ENCODE measurements at regions not wholly inside any gene's neighbourhood (a gene's known extent, or its start where the extent isn't known, plus 50 kb on each side); places are given as distances from the start of the nearest gene placed in this dataset.

- H3K9me3 ChIP-seq (ENCODE audit: control insufficient read depth in 2 of 2, low read length in 2 of 2), result no peaks in the 10 kb centered on the region
- H3K27me3 ChIP-seq (ENCODE audit: control insufficient read depth in 2 of 2, insufficient read depth in 2 of 2, low read length in 2 of 2), result no peaks in the 10 kb centered on the region
- no peak overlapping the region for H3K27ac ChIP-seq (ENCODE audit: low read depth in 2 of 2, low read length in 2 of 2)
- no peaks in the 10 kb centered on the region for H3K36me3 ChIP-seq (ENCODE audit: control insufficient read depth in 2 of 2, insufficient read depth in 2 of 2, low read length in 2 of 2)
- H3K4me3 ChIP-seq (ENCODE audit: low read length in 2 of 2), result no peak overlapping the region
- no peak overlapping the region for H3K9ac ChIP-seq (ENCODE audit: low read depth in 1 of 2, low read length in 2 of 2)
- H3K4me1 ChIP-seq (ENCODE audit: control insufficient read depth in 2 of 2, insufficient read depth in 2 of 2, low read length in 2 of 2), result no peaks in the 10 kb centered on the region
These were observed 913.5 kb upstream of the LRRN3 start for GRCh38 chr7:110177463-110177862.

GRCh38 chr7:110179037-110179436 is 911.9 kb upstream of the LRRN3 start:
- no peaks in the 10 kb centered on the region for H3K36me3 ChIP-seq (ENCODE audit: control insufficient read depth in 2 of 2, insufficient read depth in 2 of 2, low read length in 2 of 2)
- H3K27ac ChIP-seq (ENCODE audit: low read depth in 2 of 2, low read length in 2 of 2), result no peak overlapping the region
- no peak overlapping the region for H3K9ac ChIP-seq (ENCODE audit: low read depth in 1 of 2, low read length in 2 of 2)
- H3K4me1 ChIP-seq (ENCODE audit: control insufficient read depth in 2 of 2, insufficient read depth in 2 of 2, low read length in 2 of 2), result no peaks in the 10 kb centered on the region
- no peaks in the 10 kb centered on the region for H3K9me3 ChIP-seq (ENCODE audit: control insufficient read depth in 2 of 2, low read length in 2 of 2)
- no peaks in the 10 kb centered on the region for H3K27me3 ChIP-seq (ENCODE audit: control insufficient read depth in 2 of 2, insufficient read depth in 2 of 2, low read length in 2 of 2)
- H3K4me3 ChIP-seq (ENCODE audit: low read length in 2 of 2), result no peak overlapping the region

- H3K27me3 ChIP-seq (ENCODE audit: control insufficient read depth in 2 of 2, insufficient read depth in 2 of 2, low read length in 2 of 2), result no peaks in the 10 kb centered on the region
- no peak overlapping the region for H3K4me3 ChIP-seq (ENCODE audit: low read length in 2 of 2)
- H3K36me3 ChIP-seq (ENCODE audit: control insufficient read depth in 2 of 2, insufficient read depth in 2 of 2, low read length in 2 of 2), result no peaks in the 10 kb centered on the region
- no peak overlapping the region for H3K9ac ChIP-seq (ENCODE audit: low read depth in 1 of 2, low read length in 2 of 2)
- no peak overlapping the region for H3K27ac ChIP-seq (ENCODE audit: low read depth in 2 of 2, low read length in 2 of 2)
- no peaks in the 10 kb centered on the region for H3K4me1 ChIP-seq (ENCODE audit: control insufficient read depth in 2 of 2, insufficient read depth in 2 of 2, low read length in 2 of 2)
- H3K9me3 ChIP-seq (ENCODE audit: control insufficient read depth in 2 of 2, low read length in 2 of 2), result no peaks in the 10 kb centered on the region
These were observed 909.2 kb upstream of the LRRN3 start for GRCh38 chr7:110181768-110182167.

- Histone ChIP-seq H3K36me3 (ENCODE audit: control insufficient read depth in 2 of 2, insufficient read depth in 2 of 2, low read length in 2 of 2) (no peaks in the 10 kb centered on the region), H3K27me3 (ENCODE audit: control insufficient read depth in 2 of 2, insufficient read depth in 2 of 2, low read length in 2 of 2) (no peaks in the 10 kb centered on the region), H3K9me3 (ENCODE audit: control insufficient read depth in 2 of 2, low read length in 2 of 2) (no peaks in the 10 kb centered on the region), H3K4me1 (ENCODE audit: control insufficient read depth in 2 of 2, insufficient read depth in 2 of 2, low read length in 2 of 2) (no peaks in the 10 kb centered on the region), H3K4me3 (ENCODE audit: low read length in 2 of 2) (no peak overlapping the region), H3K9ac (ENCODE audit: low read depth in 1 of 2, low read length in 2 of 2) (no peak overlapping the region), H3K27ac (ENCODE audit: low read depth in 2 of 2, low read length in 2 of 2) (no peak overlapping the region)
These were observed 904.6 kb upstream of the LRRN3 start for GRCh38 chr7:110186334-110186733.

- no peaks in the 10 kb centered on the region for H3K9me3 ChIP-seq (ENCODE audit: control insufficient read depth in 2 of 2, low read length in 2 of 2)
- no peaks in the 10 kb centered on the region for H3K4me1 ChIP-seq (ENCODE audit: control insufficient read depth in 2 of 2, insufficient read depth in 2 of 2, low read length in 2 of 2)
- no peak overlapping the region for H3K27ac ChIP-seq (ENCODE audit: low read depth in 2 of 2, low read length in 2 of 2)
- no peak overlapping the region for H3K4me3 ChIP-seq (ENCODE audit: low read length in 2 of 2)
- H3K27me3 ChIP-seq (ENCODE audit: control insufficient read depth in 2 of 2, insufficient read depth in 2 of 2, low read length in 2 of 2), result no peaks in the 10 kb centered on the region
- H3K36me3 ChIP-seq (ENCODE audit: control insufficient read depth in 2 of 2, insufficient read depth in 2 of 2, low read length in 2 of 2), result no peaks in the 10 kb centered on the region
- H3K9ac ChIP-seq (ENCODE audit: low read depth in 1 of 2, low read length in 2 of 2), result no peak overlapping the region
These were observed 902.9 kb upstream of the LRRN3 start for GRCh38 chr7:110187877-110188554.

GRCh38 chr7:110204527-110204926 is 886.4 kb upstream of the LRRN3 start:
- H3K9me3 ChIP-seq (ENCODE audit: control insufficient read depth in 2 of 2, low read length in 2 of 2), result no peaks in the 10 kb centered on the region
- no peaks in the 10 kb centered on the region for H3K4me1 ChIP-seq (ENCODE audit: control insufficient read depth in 2 of 2, insufficient read depth in 2 of 2, low read length in 2 of 2)
- H3K27me3 ChIP-seq (ENCODE audit: control insufficient read depth in 2 of 2, insufficient read depth in 2 of 2, low read length in 2 of 2), result no peaks in the 10 kb centered on the region
- no peak overlapping the region for H3K4me3 ChIP-seq (ENCODE audit: low read length in 2 of 2)
- no peak overlapping the region for H3K27ac ChIP-seq (ENCODE audit: low read depth in 2 of 2, low read length in 2 of 2)
- no peak overlapping the region for H3K9ac ChIP-seq (ENCODE audit: low read depth in 1 of 2, low read length in 2 of 2)
- H3K36me3 ChIP-seq (ENCODE audit: control insufficient read depth in 2 of 2, insufficient read depth in 2 of 2, low read length in 2 of 2), result no peaks in the 10 kb centered on the region

- no peak overlapping the region for H3K4me3 ChIP-seq (ENCODE audit: low read length in 2 of 2)
These were observed 885.0 kb upstream of the LRRN3 start for GRCh38 chr7:110205899-110206298.

GRCh38 chr7:110209884-110210283 is 881.0 kb upstream of the LRRN3 start:
- H3K27ac ChIP-seq (ENCODE audit: low read depth in 2 of 2, low read length in 2 of 2), result no peak overlapping the region
- H3K9ac ChIP-seq (ENCODE audit: low read depth in 1 of 2, low read length in 2 of 2), result no peak overlapping the region
- H3K4me1 ChIP-seq (ENCODE audit: control insufficient read depth in 2 of 2, insufficient read depth in 2 of 2, low read length in 2 of 2), result no peaks in the 10 kb centered on the region
- no peak overlapping the region for H3K4me3 ChIP-seq (ENCODE audit: low read length in 2 of 2)
- no peaks in the 10 kb centered on the region for H3K27me3 ChIP-seq (ENCODE audit: control insufficient read depth in 2 of 2, insufficient read depth in 2 of 2, low read length in 2 of 2)
- H3K36me3 ChIP-seq (ENCODE audit: control insufficient read depth in 2 of 2, insufficient read depth in 2 of 2, low read length in 2 of 2), result no peaks in the 10 kb centered on the region
- H3K9me3 ChIP-seq (ENCODE audit: control insufficient read depth in 2 of 2, low read length in 2 of 2), result no peaks in the 10 kb centered on the region

More at GRCh38 chr7:110205899-110206298, 885.0 kb upstream of the LRRN3 start:
- Histone ChIP-seq H3K27ac (ENCODE audit: low read depth in 2 of 2, low read length in 2 of 2) (no peak overlapping the region), H3K27me3 (ENCODE audit: control insufficient read depth in 2 of 2, insufficient read depth in 2 of 2, low read length in 2 of 2) (no peaks in the 10 kb centered on the region), H3K9me3 (ENCODE audit: control insufficient read depth in 2 of 2, low read length in 2 of 2) (no peaks in the 10 kb centered on the region), H3K9ac (ENCODE audit: low read depth in 1 of 2, low read length in 2 of 2) (no peak overlapping the region), H3K36me3 (ENCODE audit: control insufficient read depth in 2 of 2, insufficient read depth in 2 of 2, low read length in 2 of 2) (no peaks in the 10 kb centered on the region), H3K4me1 (ENCODE audit: control insufficient read depth in 2 of 2, insufficient read depth in 2 of 2, low read length in 2 of 2) (no peaks in the 10 kb centered on the region)

GRCh38 chr7:110210941-110211608 is 879.9 kb upstream of the LRRN3 start:
- no peak overlapping the region for H3K9ac ChIP-seq (ENCODE audit: low read depth in 1 of 2, low read length in 2 of 2)
- H3K27me3 ChIP-seq (ENCODE audit: control insufficient read depth in 2 of 2, insufficient read depth in 2 of 2, low read length in 2 of 2), result no peaks in the 10 kb centered on the region
- H3K4me3 ChIP-seq (ENCODE audit: low read length in 2 of 2), result no peak overlapping the region
- H3K4me1 ChIP-seq (ENCODE audit: control insufficient read depth in 2 of 2, insufficient read depth in 2 of 2, low read length in 2 of 2), result no peaks in the 10 kb centered on the region
- H3K27ac ChIP-seq (ENCODE audit: low read depth in 2 of 2, low read length in 2 of 2), result no peak overlapping the region
- no peaks in the 10 kb centered on the region for H3K9me3 ChIP-seq (ENCODE audit: control insufficient read depth in 2 of 2, low read length in 2 of 2)
- no peaks in the 10 kb centered on the region for H3K36me3 ChIP-seq (ENCODE audit: control insufficient read depth in 2 of 2, insufficient read depth in 2 of 2, low read length in 2 of 2)

- Histone ChIP-seq H3K9ac (ENCODE audit: low read depth in 1 of 2, low read length in 2 of 2) (no peak overlapping the region), H3K27me3 (ENCODE audit: control insufficient read depth in 2 of 2, insufficient read depth in 2 of 2, low read length in 2 of 2) (no peaks in the 10 kb centered on the region), H3K27ac (ENCODE audit: low read depth in 2 of 2, low read length in 2 of 2) (no peak overlapping the region), H3K4me3 (ENCODE audit: low read length in 2 of 2) (no peak overlapping the region), H3K36me3 (ENCODE audit: control insufficient read depth in 2 of 2, insufficient read depth in 2 of 2, low read length in 2 of 2) (no peaks in the 10 kb centered on the region), H3K4me1 (ENCODE audit: control insufficient read depth in 2 of 2, insufficient read depth in 2 of 2, low read length in 2 of 2) (no peaks in the 10 kb centered on the region), H3K9me3 (ENCODE audit: control insufficient read depth in 2 of 2, low read length in 2 of 2) (no peaks in the 10 kb centered on the region)
These were observed 866.3 kb upstream of the LRRN3 start for GRCh38 chr7:110224643-110225042.

Data from mucosa of rectum (tissue), 2 donors.